Mesenchymal stem cell (in vitro differentiated cells and primary cell): ENCODE measurements at regions not wholly inside any gene's neighbourhood (a gene's known extent, or its start where the extent isn't known, plus 50 kb on each side); places are given as distances from the start of the nearest gene placed in this dataset.

Experiments
- DNase-seq: peaks from one replicate; pipeline ENCODE4 v3.0.0-alpha.2; 2013
- H2AFZ ChIP-seq: one replicate; pipeline ENCODE4 v1.6.1; 2013; ENCODE audit warnings: low read depth, mild to moderate bottlenecking, control low read depth, inconsistent platforms, low read length, moderate library complexity
- H2AK5ac ChIP-seq: 2 replicates; pipeline ENCODE4 v1.6.1; 2013; ENCODE audit warnings: low read length, moderate library complexity, mild to moderate bottlenecking, inconsistent platforms; ENCODE audit not compliant: severe bottlenecking
- H2BK120ac ChIP-seq: one replicate; pipeline ENCODE4 v1.6.1; 2013; ENCODE audit warnings: low read depth, mild to moderate bottlenecking, inconsistent platforms, low read length, moderate library complexity
- H2BK12ac ChIP-seq, 2 experiments: one replicate each; pipeline ENCODE4 v1.6.1; 2013; ENCODE audit warnings: inconsistent platforms in 2 of 2, low read length in 2 of 2, mild to moderate bottlenecking in 2 of 2, moderate library complexity in 2 of 2, control low read depth in 1 of 2
- H2BK15ac ChIP-seq: one replicate; pipeline ENCODE4 v1.6.1; 2013; ENCODE audit warnings: mild to moderate bottlenecking, low read depth, inconsistent platforms; ENCODE audit not compliant: poor library complexity, severe bottlenecking
- H2BK5ac ChIP-seq: 2 replicates; pipeline ENCODE4 v1.6.1; 2013; ENCODE audit warnings: low read depth, mild to moderate bottlenecking, low read length, control low read depth, inconsistent platforms; ENCODE audit not compliant: poor library complexity, severe bottlenecking
- H3K14ac ChIP-seq, 2 experiments: one replicate each; pipeline ENCODE4 v1.6.1; 2013; ENCODE audit warnings: inconsistent platforms in 2 of 2, low read length in 2 of 2, control low read depth in 1 of 2, mild to moderate bottlenecking in 1 of 2, moderate library complexity in 1 of 2
- H3K18ac ChIP-seq, 2 experiments: one replicate each; pipeline ENCODE4 v1.6.1; 2013; ENCODE audit warnings: inconsistent platforms in 2 of 2, low read length in 2 of 2, control low read depth in 1 of 2, low read depth in 1 of 2, mild to moderate bottlenecking in 1 of 2
- H3K23ac ChIP-seq, 2 experiments: one replicate each; pipeline ENCODE4 v1.6.1; 2013; ENCODE audit warnings: inconsistent platforms in 2 of 2, low read length in 2 of 2, mild to moderate bottlenecking in 2 of 2, moderate library complexity in 2 of 2, control low read depth in 1 of 2
- H3K27ac ChIP-seq: 2 replicates; pipeline ENCODE4 v1.5.1; 2013; ENCODE audit warnings: mild to moderate bottlenecking, moderate library complexity, low read length, control low read depth, inconsistent platforms; ENCODE audit not compliant: poor library complexity, severe bottlenecking
- H3K27me3 ChIP-seq, 2 experiments: 2 replicates each; pipeline versions ENCODE4 v1.6.1 to v1.7.0; 2013; ENCODE audit warnings: low read length in 2 of 2, mild to moderate bottlenecking in 2 of 2, moderate library complexity in 2 of 2, control low read depth in 1 of 2, inconsistent platforms in 1 of 2; ENCODE audit not compliant: control insufficient read depth in 1 of 2, insufficient read depth in 1 of 2
- H3K36me3 ChIP-seq, 2 experiments: 2 replicates each; pipeline versions ENCODE4 v1.6.1 to v1.7.0; 2013; ENCODE audit warnings: low read length in 2 of 2, control low read depth in 1 of 2, inconsistent platforms in 1 of 2, low read depth in 1 of 2, mild to moderate bottlenecking in 1 of 2; ENCODE audit not compliant: insufficient read depth in 2 of 2, control insufficient read depth in 1 of 2
- H3K4ac ChIP-seq, 2 experiments: one replicate each; pipeline ENCODE4 v1.6.1; 2013; ENCODE audit warnings: inconsistent platforms in 2 of 2, low read length in 2 of 2, mild to moderate bottlenecking in 2 of 2, moderate library complexity in 2 of 2, control low read depth in 1 of 2, low read depth in 1 of 2
- H3K4me1 ChIP-seq: 2 replicates; pipeline ENCODE4 v1.6.1; 2013; ENCODE audit warnings: low read depth, low read length, control low read depth; ENCODE audit not compliant: control insufficient read depth, insufficient read depth
- H3K4me2 ChIP-seq: 2 replicates; pipeline ENCODE4 v1.6.1; 2013; ENCODE audit warnings: low read length, mild to moderate bottlenecking, inconsistent platforms; ENCODE audit not compliant: poor library complexity, severe bottlenecking
- H3K4me3 ChIP-seq, 2 experiments: 2 replicates each; pipeline versions ENCODE4 v1.5.1 to v1.7.0; 2013; ENCODE audit warnings: low read length in 2 of 2, mild to moderate bottlenecking in 2 of 2, control low read depth in 1 of 2, low read depth in 1 of 2; ENCODE audit not compliant: insufficient read depth in 1 of 2
- H3K79me1 ChIP-seq: replicated peaks from 2 replicates; pipeline ENCODE4 v1.6.1; 2013; ENCODE audit warnings: mild to moderate bottlenecking, control low read depth, low read length, inconsistent platforms; ENCODE audit not compliant: poor library complexity, severe bottlenecking
- H3K9ac ChIP-seq: 2 replicates; pipeline ENCODE4 v1.7.0; 2013; ENCODE audit warnings: mild to moderate bottlenecking, low read length, moderate library complexity
- H3K9me3 ChIP-seq: 2 replicates; pipeline ENCODE4 v1.7.0; 2013; ENCODE audit warnings: mild to moderate bottlenecking, low read length; ENCODE audit not compliant: control insufficient read depth
- H4K8ac ChIP-seq: one replicate; pipeline ENCODE4 v1.6.1; 2013; ENCODE audit warnings: inconsistent platforms, mild to moderate bottlenecking, low read length, moderate library complexity
- H4K91ac ChIP-seq: one replicate; pipeline ENCODE4 v1.6.1; 2013; ENCODE audit warnings: mild to moderate bottlenecking, low read length, inconsistent platforms
- WGBS: methylation state at CpG from one replicate; pipeline ENCODE4 v1.1.7; 2013; ENCODE audit warnings: mixed read lengths; 5-methylcytosine and 5-hydroxymethylcytosine counted together

- Histone ChIP-seq H3K9me3 (peaks cover 4% of the 10 kb centered on the region), H3K4ac (no peak overlapping the region), H2BK15ac (no peak overlapping the region), H4K8ac (no peak overlapping the region), H2BK5ac (no peak overlapping the region), H2AK5ac (no peak overlapping the region), H3K79me1 (no peaks in the 10 kb centered on the region), H3K27ac (no peak overlapping the region), H3K4me1 (no peaks in the 10 kb centered on the region), H3K36me3 (no peaks in the 10 kb centered on the region), H3K14ac (no peak overlapping the region), H2BK12ac (no peak overlapping the region), H3K27me3 (peaks cover 0 to 37% of the 10 kb centered on the region in 2 experiments), H3K23ac (no peak overlapping the region), H3K4me3 (no peak overlapping the region), H2BK120ac (no peak overlapping the region), H3K4me2 (no peak overlapping the region), H3K18ac (no peak overlapping the region), H4K91ac (peak overlapping the region; percentile 10), H3K9ac (no peak overlapping the region), H2AFZ (no peak overlapping the region)
- 86% methylated on average over 4 of the region's 4 CpGs for WGBS
- DNase-seq, result no peak
Measured at GRCh38 chr5:174514325-174514724, 210.1 kb upstream of the MSX2 start.

GRCh38 chr5:174514983-174515394 is 209.4 kb upstream of the MSX2 start:
- no peak overlapping the region for H3K4ac ChIP-seq
- H3K23ac ChIP-seq, result no peak overlapping the region
- no peaks in the 10 kb centered on the region for H3K36me3 ChIP-seq
- H2BK15ac ChIP-seq, result no peak overlapping the region
- no peak overlapping the region for H3K4me2 ChIP-seq
- 90% methylated on average over 10 of the region's 10 CpGs for WGBS
- H3K18ac ChIP-seq, result no peak overlapping the region
- H2BK5ac ChIP-seq, result no peak overlapping the region
- H3K4me3 ChIP-seq, result no peak overlapping the region
- H3K9ac ChIP-seq, result no peak overlapping the region
- no peak overlapping the region for H2BK12ac ChIP-seq
- H3K14ac ChIP-seq, result no peak overlapping the region
- H2AFZ ChIP-seq, result no peak overlapping the region
- no peak overlapping the region for H2BK120ac ChIP-seq
- H3K79me1 ChIP-seq, result no peaks in the 10 kb centered on the region
- no peak overlapping the region for H3K27ac ChIP-seq
- no peak for DNase-seq
- H3K4me1 ChIP-seq, result no peaks in the 10 kb centered on the region
- H4K8ac ChIP-seq, result no peak overlapping the region
- H4K91ac ChIP-seq, result no peak overlapping the region
- H2AK5ac ChIP-seq, result no peak overlapping the region
- H3K27me3 ChIP-seq, result peaks cover 0 to 43% of the 10 kb centered on the region in 2 experiments
- peaks cover 4% of the 10 kb centered on the region for H3K9me3 ChIP-seq

- Histone ChIP-seq H3K4me2 (no peak overlapping the region), H2BK12ac (no peak overlapping the region), H3K27me3 (peaks cover 0 to 59% of the 10 kb centered on the region in 2 experiments), H3K4ac (no peak overlapping the region), H3K36me3 (no peaks in the 10 kb centered on the region), H3K79me1 (no peaks in the 10 kb centered on the region), H2BK15ac (no peak overlapping the region), H3K18ac (no peak overlapping the region), H3K9me3 (peaks cover 4% of the 10 kb centered on the region), H3K9ac (no peak overlapping the region), H2BK5ac (no peak overlapping the region), H3K23ac (no peak overlapping the region), H4K91ac (no peak overlapping the region), H4K8ac (no peak overlapping the region), H3K4me1 (no peaks in the 10 kb centered on the region), H3K4me3 (no peak overlapping the region), H2AFZ (no peak overlapping the region), H2BK120ac (no peak overlapping the region), H3K27ac (no peak overlapping the region), H3K14ac (no peak overlapping the region), H2AK5ac (no peak overlapping the region)
- no peak for DNase-seq
- WGBS, result no CpG with 5 or more reads among the region's 1 CpG
Measured at GRCh38 chr5:174516741-174517140, 207.6 kb upstream of the MSX2 start.

- Histone ChIP-seq H3K4ac (no peak overlapping the region), H4K91ac (no peak overlapping the region), H3K23ac (no peak overlapping the region), H3K9me3 (peaks cover 4% of the 10 kb centered on the region), H2BK120ac (no peak overlapping the region), H2BK15ac (no peak overlapping the region), H3K79me1 (no peaks in the 10 kb centered on the region), H3K4me1 (no peaks in the 10 kb centered on the region), H2BK12ac (no peak overlapping the region), H3K27ac (no peak overlapping the region), H2AK5ac (no peak overlapping the region), H3K9ac (no peak overlapping the region), H3K18ac (no peak overlapping the region), H4K8ac (no peak overlapping the region), H3K4me3 (no peak overlapping the region), H3K27me3 (peaks cover 0 to 63% of the 10 kb centered on the region in 2 experiments), H3K4me2 (no peak overlapping the region), H3K36me3 (no peaks in the 10 kb centered on the region), H3K14ac (no peak overlapping the region), H2BK5ac (no peak overlapping the region), H2AFZ (no peak overlapping the region)
- WGBS, result 86% methylated on average over 7 of the region's 7 CpGs
- DNase-seq, result no peak
Measured at GRCh38 chr5:174518512-174518911, 205.9 kb upstream of the MSX2 start.
